ENCODE measurements at regions not wholly inside any gene's neighbourhood (a gene's known extent, or its start where the extent isn't known, plus 50 kb on each side); places are given as distances from the start of the nearest gene placed in this dataset.

GRCh38 chr1:48102766-48103165 lies 105.6 kb upstream of the TRABD2B start:
- Histone ChIP-seq H3K9me3 (no peaks in the 10 kb centered on the region), H3K36me3 (no peaks in the 10 kb centered on the region), H3K4me1 (peaks cover 0 to 11% (median 0%) of the 10 kb centered on the region in 3 donors), H3K4me3 (no peak overlapping the region), H3K27me3 (no peaks in the 10 kb centered on the region), H3K27ac (no peak overlapping the region)
- no peak for TF ChIP-seq POLR2A (IDR thresholded peaks at IDR 0.05)
- TF ChIP-seq CTCF (IDR thresholded peaks at IDR 0.05) = no peak
- TF ChIP-seq EP300 (IDR thresholded peaks at IDR 0.05) = no peak
- no peak for TF ChIP-seq POLR2AphosphoS5 (IDR thresholded peaks at IDR 0.05)
- WGBS, 2 donors (ENCODE audit: low coverage in 1 of 2) = 55% methylated on average over 4 of the region's 6 CpGs; no CpG with 5 or more reads in 1 of the 2 donors
- no peak for ATAC-seq

GRCh38 chr1:48099072-48099773 lies 102.0 kb upstream of the TRABD2B start:
- WGBS, 2 donors (ENCODE audit: low coverage in 1 of 2) = 0 to 8% methylated on average over 5 to 10 of the region's 10 CpGs
- Histone ChIP-seq H3K36me3 (no peaks in the 10 kb centered on the region), H3K9me3 (no peaks in the 10 kb centered on the region), H3K4me3 (no peak overlapping the region), H3K27me3 (peaks cover 2% of the 10 kb centered on the region), H3K27ac (no peak overlapping the region), H3K4me1 (peaks cover 0 to 11% (median 0%) of the 10 kb centered on the region in 3 donors)
- no peak for TF ChIP-seq EP300 (IDR thresholded peaks at IDR 0.05)
- no peak for TF ChIP-seq POLR2A (IDR thresholded peaks at IDR 0.05)
- no peak for TF ChIP-seq CTCF (IDR thresholded peaks at IDR 0.05)
- TF ChIP-seq POLR2AphosphoS5 (IDR thresholded peaks at IDR 0.05) = no peak
- ATAC-seq = no peak

GRCh38 chr1:48093696-48094528 lies 96.7 kb upstream of the TRABD2B start:
- ATAC-seq = no peak
- WGBS, 2 donors (ENCODE audit: low coverage in 1 of 2) = 27 to 40% methylated on average over 4 of the region's 24 CpGs
- Histone ChIP-seq H3K27me3 (peaks cover 8% of the 10 kb centered on the region), H3K4me3 (no peak overlapping the region), H3K36me3 (no peaks in the 10 kb centered on the region), H3K27ac (no peak overlapping the region), H3K4me1 (peaks cover 0 to 4% (median 0%) of the 10 kb centered on the region in 3 donors), H3K9me3 (no peaks in the 10 kb centered on the region)
- no peak for TF ChIP-seq EP300 (IDR thresholded peaks at IDR 0.05)
- TF ChIP-seq POLR2AphosphoS5 (IDR thresholded peaks at IDR 0.05) = no peak
- peak; percentile 30 to 72 (median 38) for TF ChIP-seq CTCF (IDR thresholded peaks at IDR 0.05)
- TF ChIP-seq POLR2A (IDR thresholded peaks at IDR 0.05) = no peak

- Histone ChIP-seq H3K27me3 (peaks cover 8% of the 10 kb centered on the region), H3K4me3 (no peak overlapping the region), H3K27ac (no peak overlapping the region), H3K36me3 (no peaks in the 10 kb centered on the region), H3K9me3 (no peaks in the 10 kb centered on the region), H3K4me1 (no peaks in the 10 kb centered on the region)
- WGBS, 2 donors (ENCODE audit: low coverage in 1 of 2) = 39 to 46% methylated on average over 8 of the region's 8 CpGs
- TF ChIP-seq EP300 (IDR thresholded peaks at IDR 0.05) (no peak), CTCF (IDR thresholded peaks at IDR 0.05) (no peak), POLR2A (IDR thresholded peaks at IDR 0.05) (no peak), POLR2AphosphoS5 (IDR thresholded peaks at IDR 0.05) (no peak)
- no peak for ATAC-seq
These were observed 96.0 kb upstream of the TRABD2B start for GRCh38 chr1:48093147-48093546.
